ENCODE measurements at regions not wholly inside any gene's neighbourhood (a gene's known extent, or its start where the extent isn't known, plus 50 kb on each side); places are given as distances from the start of the nearest gene placed in this dataset.

DNA sequence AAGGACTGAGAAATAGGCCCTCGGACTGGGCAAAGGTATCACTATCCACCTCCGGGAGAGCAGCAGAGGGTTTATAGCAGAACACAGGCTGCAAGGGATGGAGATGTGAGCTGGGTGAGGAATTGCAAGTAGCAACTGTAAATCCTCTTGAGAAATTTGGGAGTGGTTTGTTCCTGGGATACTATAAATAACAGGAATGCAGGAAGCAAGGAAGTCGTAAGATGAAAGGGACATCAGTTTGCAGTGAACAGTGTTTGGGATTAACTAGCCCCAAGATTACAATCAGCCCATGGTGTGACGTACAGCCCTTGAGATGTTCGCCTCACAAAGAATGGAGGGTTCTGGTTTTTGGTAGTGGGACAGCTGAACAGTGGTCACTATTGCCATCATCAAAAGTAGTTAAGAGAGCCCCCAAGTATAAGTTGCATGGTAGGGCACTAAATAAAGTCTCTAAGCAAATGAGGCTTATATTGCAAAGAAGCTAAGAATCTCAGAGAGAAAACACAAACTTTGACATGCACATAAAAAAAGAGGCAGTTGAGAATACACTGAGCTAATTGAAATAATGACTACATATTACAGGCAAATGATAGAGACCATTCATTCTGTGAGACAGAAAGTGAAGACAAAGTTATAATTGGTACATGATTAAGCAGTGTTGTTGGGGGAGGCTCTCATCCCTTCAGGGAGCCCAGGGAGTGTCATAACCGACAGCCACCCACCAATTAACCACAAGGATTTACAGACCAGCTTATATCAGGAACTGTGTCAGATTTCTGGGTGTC is 362.5 kb upstream of the ACVR2A start:
- DNase-seq (no peak), FAIRE-seq (no peak)
- Histone ChIP-seq H3K9me3 (ENCODE audit: control insufficient read depth in 2 of 2, insufficient read depth in 1 of 2, low read depth in 1 of 2, low read length in 1 of 2) (no peaks in the 10 kb centered on the region), H3K4me1 (ENCODE audit: control insufficient read depth in 3 of 3, insufficient read depth in 2 of 3, low read depth in 1 of 3, low read length in 2 of 3) (peaks cover 0 to 7% (median 0%) of the 10 kb centered on the region in 3 donors), H3K4me3 (ENCODE audit: low read depth in 1 of 3, low read length in 3 of 3) (no peak overlapping the region), H3K27ac (ENCODE audit: low read depth in 1 of 3, low read length in 2 of 3) (no peak overlapping the region), H3K27me3 (ENCODE audit: control insufficient read depth in 3 of 3, insufficient read depth in 3 of 3, low read length in 3 of 3) (no peaks in the 10 kb centered on the region), H3K36me3 (ENCODE audit: control insufficient read depth in 3 of 3, insufficient read depth in 2 of 3, low read depth in 1 of 3, low read length in 3 of 3) (no peaks in the 10 kb centered on the region)
- 65 to 67% (median 66%) methylated on average over 6 of the region's 6 CpGs for WGBS, 3 donors

DNA sequence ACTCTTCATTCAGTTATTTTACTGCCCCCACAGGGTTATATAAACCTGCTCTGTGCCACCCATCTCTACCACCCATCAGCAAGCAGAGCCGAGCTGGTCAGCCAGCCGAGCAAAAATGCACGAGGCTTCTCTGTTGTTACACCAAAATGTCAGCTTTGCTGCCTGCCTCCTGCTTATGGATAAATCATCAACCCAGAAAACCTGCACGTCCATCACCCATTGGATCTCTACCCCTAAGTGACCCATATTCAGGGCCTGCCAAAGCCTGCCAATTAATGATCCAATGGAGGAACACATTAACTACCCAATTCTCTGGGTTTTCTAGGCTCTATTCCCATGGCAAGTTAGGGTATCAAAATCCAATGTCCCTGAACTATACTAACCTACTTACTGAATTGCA is 365.5 kb upstream of the ACVR2A start:
- DNase-seq = no peak
- Histone ChIP-seq H3K4me1 (ENCODE audit: control insufficient read depth in 3 of 3, insufficient read depth in 2 of 3, low read depth in 1 of 3, low read length in 2 of 3) (no peaks in the 10 kb centered on the region), H3K27ac (ENCODE audit: low read depth in 1 of 3, low read length in 2 of 3) (no peak overlapping the region), H3K27me3 (ENCODE audit: control insufficient read depth in 3 of 3, insufficient read depth in 3 of 3, low read length in 3 of 3) (no peaks in the 10 kb centered on the region), H3K36me3 (ENCODE audit: control insufficient read depth in 3 of 3, insufficient read depth in 2 of 3, low read depth in 1 of 3, low read length in 3 of 3) (no peaks in the 10 kb centered on the region), H3K9me3 (ENCODE audit: control insufficient read depth in 2 of 2, insufficient read depth in 1 of 2, low read depth in 1 of 2, low read length in 1 of 2) (no peaks in the 10 kb centered on the region), H3K4me3 (ENCODE audit: low read depth in 1 of 3, low read length in 3 of 3) (no peak overlapping the region)
- 87 to 89% (median 89%) methylated on average over 4 of the region's 4 CpGs for WGBS, 3 donors
- FAIRE-seq = no peak

DNA sequence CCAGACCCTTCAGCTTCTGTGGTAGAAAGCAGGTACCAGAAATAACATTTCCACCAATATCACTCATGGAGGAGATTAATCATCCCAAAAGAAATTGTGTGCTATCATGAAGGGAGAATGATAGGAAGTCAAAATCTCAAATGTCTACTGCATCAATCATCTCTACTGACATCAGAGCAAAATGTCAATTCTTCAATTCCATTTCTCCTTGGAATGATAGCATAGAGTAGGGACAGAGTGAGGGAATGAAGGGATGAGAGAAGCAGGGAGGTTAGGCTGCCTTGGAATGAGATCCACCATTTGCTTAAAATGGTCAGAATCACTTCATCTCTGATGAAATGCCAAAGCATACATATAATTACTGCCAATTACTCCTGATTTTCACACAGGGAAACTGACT is 371.8 kb upstream of the ACVR2A start:
- no peak overlapping the region for H3K4me3 ChIP-seq (ENCODE audit: low read depth in 1 of 3, low read length in 3 of 3)
- H3K27ac ChIP-seq (ENCODE audit: low read depth in 1 of 3, low read length in 2 of 3) = no peak overlapping the region
- DNase-seq (no peak), FAIRE-seq (no peak)
- no peaks in the 10 kb centered on the region for H3K9me3 ChIP-seq (ENCODE audit: control insufficient read depth in 2 of 2, insufficient read depth in 1 of 2, low read depth in 1 of 2, low read length in 1 of 2)
- H3K36me3 ChIP-seq (ENCODE audit: control insufficient read depth in 3 of 3, insufficient read depth in 2 of 3, low read depth in 1 of 3, low read length in 3 of 3) = no peaks in the 10 kb centered on the region
- H3K27me3 ChIP-seq (ENCODE audit: control insufficient read depth in 3 of 3, insufficient read depth in 3 of 3, low read length in 3 of 3) = no peaks in the 10 kb centered on the region
- no peaks in the 10 kb centered on the region for H3K4me1 ChIP-seq (ENCODE audit: control insufficient read depth in 3 of 3, insufficient read depth in 2 of 3, low read depth in 1 of 3, low read length in 2 of 3)

DNA sequence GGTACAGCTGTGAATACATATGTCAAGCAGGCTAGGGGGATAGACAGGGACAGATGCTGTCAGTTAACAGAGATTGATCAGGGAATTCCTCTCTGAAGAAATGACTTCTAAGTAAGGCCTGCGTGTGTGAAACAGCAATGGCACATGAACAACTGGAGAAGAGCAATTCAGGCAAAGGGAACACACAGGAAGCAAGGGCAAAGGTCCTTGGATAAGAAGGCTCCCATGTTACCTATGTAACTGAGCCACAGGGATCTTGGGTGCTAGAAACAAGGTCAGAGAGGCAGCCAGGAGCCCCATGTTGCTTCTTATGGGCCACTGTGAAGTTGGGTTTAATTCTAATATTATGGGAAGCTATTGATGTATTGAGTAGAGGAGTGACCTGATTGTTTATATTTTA is 373.7 kb upstream of the ACVR2A start:
- no peak for FAIRE-seq
- DNase-seq = peak; percentile 49 to 75
- 29 to 69% (median 59%) methylated on average over 1 of the region's 1 CpG for WGBS, 3 donors
- H3K4me1 ChIP-seq (ENCODE audit: control insufficient read depth in 3 of 3, insufficient read depth in 2 of 3, low read depth in 1 of 3, low read length in 2 of 3) = no peaks in the 10 kb centered on the region
- H3K27ac ChIP-seq (ENCODE audit: low read depth in 1 of 3, low read length in 2 of 3) = peak overlapping the region in 1 of 3 donors; percentile 15
- no peaks in the 10 kb centered on the region for H3K9me3 ChIP-seq (ENCODE audit: control insufficient read depth in 2 of 2, insufficient read depth in 1 of 2, low read depth in 1 of 2, low read length in 1 of 2)
- H3K36me3 ChIP-seq (ENCODE audit: control insufficient read depth in 3 of 3, insufficient read depth in 2 of 3, low read depth in 1 of 3, low read length in 3 of 3) = no peaks in the 10 kb centered on the region
- H3K27me3 ChIP-seq (ENCODE audit: control insufficient read depth in 3 of 3, insufficient read depth in 3 of 3, low read length in 3 of 3) = no peaks in the 10 kb centered on the region
- H3K4me3 ChIP-seq (ENCODE audit: low read depth in 1 of 3, low read length in 3 of 3) = no peak overlapping the region

DNA sequence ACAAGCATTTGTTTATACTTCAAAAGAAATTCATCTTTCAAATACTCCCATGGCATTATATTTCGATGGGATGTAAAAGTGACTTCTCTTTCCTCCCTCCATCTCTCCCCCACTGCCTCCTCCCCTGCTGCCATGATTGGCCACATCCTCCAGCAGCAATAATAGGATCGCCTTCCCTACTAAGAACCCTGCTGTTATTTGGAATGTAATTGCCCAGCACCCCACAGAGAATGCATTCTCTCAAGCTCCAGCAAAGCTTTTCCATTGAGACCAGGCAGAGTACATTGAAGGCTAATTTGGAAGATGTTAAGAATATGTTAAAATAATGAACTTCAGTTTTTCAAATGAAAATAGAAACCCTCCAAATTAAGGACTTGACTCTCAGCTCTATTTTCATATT is 375.4 kb upstream of the ACVR2A start:
- FAIRE-seq (no peak), DNase-seq (no peak)
- Histone ChIP-seq H3K4me3 (ENCODE audit: low read depth in 1 of 3, low read length in 3 of 3) (no peak overlapping the region), H3K27me3 (ENCODE audit: control insufficient read depth in 3 of 3, insufficient read depth in 3 of 3, low read length in 3 of 3) (no peaks in the 10 kb centered on the region), H3K27ac (ENCODE audit: low read depth in 1 of 3, low read length in 2 of 3) (no peak overlapping the region), H3K36me3 (ENCODE audit: control insufficient read depth in 3 of 3, insufficient read depth in 2 of 3, low read depth in 1 of 3, low read length in 3 of 3) (no peaks in the 10 kb centered on the region), H3K9me3 (ENCODE audit: control insufficient read depth in 2 of 2, insufficient read depth in 1 of 2, low read depth in 1 of 2, low read length in 1 of 2) (no peaks in the 10 kb centered on the region), H3K4me1 (ENCODE audit: control insufficient read depth in 3 of 3, insufficient read depth in 2 of 3, low read depth in 1 of 3, low read length in 2 of 3) (peaks cover 0 to 8% (median 0%) of the 10 kb centered on the region in 3 donors)
- WGBS, 3 donors = 77 to 94% (median 90%) methylated on average over 2 of the region's 2 CpGs

DNA sequence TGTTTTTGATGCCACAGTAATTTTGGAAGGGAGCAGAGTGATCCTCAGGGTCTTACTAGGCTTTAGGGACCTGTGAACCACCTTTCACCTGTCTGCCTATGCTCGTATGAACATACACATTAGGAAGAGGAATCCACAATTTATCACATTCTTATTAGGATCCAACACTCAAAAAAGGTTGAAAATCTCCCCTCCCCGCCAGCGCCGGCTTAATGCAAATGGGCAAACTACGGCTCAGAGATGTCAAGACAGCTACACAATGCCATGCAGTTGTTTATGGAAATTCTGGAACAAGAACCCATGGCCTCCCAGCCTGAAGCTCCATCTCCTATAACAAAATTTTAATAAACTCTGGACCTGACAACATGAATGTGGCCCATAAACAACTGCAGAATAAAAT is 375.9 kb upstream of the ACVR2A start:
- Histone ChIP-seq H3K36me3 (ENCODE audit: control insufficient read depth in 3 of 3, insufficient read depth in 2 of 3, low read depth in 1 of 3, low read length in 3 of 3) (no peaks in the 10 kb centered on the region), H3K4me1 (ENCODE audit: control insufficient read depth in 3 of 3, insufficient read depth in 2 of 3, low read depth in 1 of 3, low read length in 2 of 3) (peaks cover 0 to 11% (median 0%) of the 10 kb centered on the region in 3 donors), H3K9me3 (ENCODE audit: control insufficient read depth in 2 of 2, insufficient read depth in 1 of 2, low read depth in 1 of 2, low read length in 1 of 2) (no peaks in the 10 kb centered on the region), H3K27ac (ENCODE audit: low read depth in 1 of 3, low read length in 2 of 3) (no peak overlapping the region), H3K4me3 (ENCODE audit: low read depth in 1 of 3, low read length in 3 of 3) (no peak overlapping the region), H3K27me3 (ENCODE audit: control insufficient read depth in 3 of 3, insufficient read depth in 3 of 3, low read length in 3 of 3) (no peaks in the 10 kb centered on the region)
- FAIRE-seq (no peak), DNase-seq (no peak)
- WGBS, 3 donors = 81 to 92% (median 83%) methylated on average over 5 of the region's 5 CpGs

DNA sequence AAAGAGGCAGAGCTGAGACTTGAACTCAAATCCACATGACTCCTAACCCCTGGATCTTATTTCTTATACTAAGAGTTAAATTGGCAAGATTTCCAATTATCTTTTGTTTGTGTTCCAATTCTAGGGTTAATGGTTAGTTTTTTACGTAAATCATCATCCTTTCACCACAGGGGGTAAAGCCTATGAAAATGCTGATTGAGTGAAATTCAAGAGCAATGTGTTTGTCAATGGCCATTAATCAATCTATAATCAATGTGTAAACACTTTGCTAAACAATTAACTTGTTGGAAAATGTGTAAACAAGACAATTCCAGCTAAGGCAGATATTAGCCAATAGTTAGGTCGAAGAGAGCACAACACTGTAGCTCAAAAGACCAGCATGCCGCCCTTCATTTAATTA is 376.5 kb upstream of the ACVR2A start:
- Histone ChIP-seq H3K36me3 (ENCODE audit: control insufficient read depth in 3 of 3, insufficient read depth in 2 of 3, low read depth in 1 of 3, low read length in 3 of 3) (no peaks in the 10 kb centered on the region), H3K27me3 (ENCODE audit: control insufficient read depth in 3 of 3, insufficient read depth in 3 of 3, low read length in 3 of 3) (no peaks in the 10 kb centered on the region), H3K27ac (ENCODE audit: low read depth in 1 of 3, low read length in 2 of 3) (no peak overlapping the region), H3K9me3 (ENCODE audit: control insufficient read depth in 2 of 2, insufficient read depth in 1 of 2, low read depth in 1 of 2, low read length in 1 of 2) (no peaks in the 10 kb centered on the region), H3K4me3 (ENCODE audit: low read depth in 1 of 3, low read length in 3 of 3) (no peak overlapping the region), H3K4me1 (ENCODE audit: control insufficient read depth in 3 of 3, insufficient read depth in 2 of 3, low read depth in 1 of 3, low read length in 2 of 3) (peaks cover 0 to 15% (median 0%) of the 10 kb centered on the region in 3 donors)
- no peak for FAIRE-seq
- no peak for DNase-seq
- 87 to 92% (median 92%) methylated on average over 3 of the region's 3 CpGs for WGBS, 3 donors

DNA sequence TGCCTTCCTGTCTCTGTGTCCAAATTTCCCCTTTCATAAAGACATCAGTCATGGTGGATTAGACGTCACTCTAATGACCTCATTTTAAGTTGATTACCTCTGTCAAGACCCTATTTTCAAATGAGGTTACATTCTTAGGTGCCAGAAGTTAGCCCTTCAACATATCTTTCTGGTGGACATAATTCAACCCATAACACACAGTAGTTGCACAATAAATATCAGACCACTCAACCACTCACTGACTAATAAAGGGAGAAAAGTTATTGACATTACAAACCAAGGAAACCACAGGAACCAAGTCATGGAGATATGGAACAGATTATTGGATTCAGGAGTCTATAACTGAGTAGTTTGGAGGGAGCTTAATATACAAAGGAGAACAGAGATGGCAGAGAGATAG is 377.4 kb upstream of the ACVR2A start:
- no peak overlapping the region for H3K27ac ChIP-seq (ENCODE audit: low read depth in 1 of 3, low read length in 2 of 3)
- no peak overlapping the region for H3K4me3 ChIP-seq (ENCODE audit: low read depth in 1 of 3, low read length in 3 of 3)
- H3K4me1 ChIP-seq (ENCODE audit: control insufficient read depth in 3 of 3, insufficient read depth in 2 of 3, low read depth in 1 of 3, low read length in 2 of 3) = peaks cover 0 to 15% (median 3%) of the 10 kb centered on the region in 3 donors
- DNase-seq = no peak
- H3K36me3 ChIP-seq (ENCODE audit: control insufficient read depth in 3 of 3, insufficient read depth in 2 of 3, low read depth in 1 of 3, low read length in 3 of 3) = no peaks in the 10 kb centered on the region
- no peak for FAIRE-seq
- H3K27me3 ChIP-seq (ENCODE audit: control insufficient read depth in 3 of 3, insufficient read depth in 3 of 3, low read length in 3 of 3) = no peaks in the 10 kb centered on the region
- H3K9me3 ChIP-seq (ENCODE audit: control insufficient read depth in 2 of 2, insufficient read depth in 1 of 2, low read depth in 1 of 2, low read length in 1 of 2) = no peaks in the 10 kb centered on the region
- 70 to 87% (median 78%) methylated on average over 1 of the region's 1 CpG for WGBS, 3 donors
